ENCODE measurements at regions not wholly inside any gene's neighbourhood (a gene's known extent, or its start where the extent isn't known, plus 50 kb on each side); places are given as distances from the start of the nearest gene placed in this dataset.
"Not testable (repeated sequence)": the region's sequence is repeated elsewhere in the genome, so short reads cannot be mapped to it uniquely, and the experiment has no call there.

DNA sequence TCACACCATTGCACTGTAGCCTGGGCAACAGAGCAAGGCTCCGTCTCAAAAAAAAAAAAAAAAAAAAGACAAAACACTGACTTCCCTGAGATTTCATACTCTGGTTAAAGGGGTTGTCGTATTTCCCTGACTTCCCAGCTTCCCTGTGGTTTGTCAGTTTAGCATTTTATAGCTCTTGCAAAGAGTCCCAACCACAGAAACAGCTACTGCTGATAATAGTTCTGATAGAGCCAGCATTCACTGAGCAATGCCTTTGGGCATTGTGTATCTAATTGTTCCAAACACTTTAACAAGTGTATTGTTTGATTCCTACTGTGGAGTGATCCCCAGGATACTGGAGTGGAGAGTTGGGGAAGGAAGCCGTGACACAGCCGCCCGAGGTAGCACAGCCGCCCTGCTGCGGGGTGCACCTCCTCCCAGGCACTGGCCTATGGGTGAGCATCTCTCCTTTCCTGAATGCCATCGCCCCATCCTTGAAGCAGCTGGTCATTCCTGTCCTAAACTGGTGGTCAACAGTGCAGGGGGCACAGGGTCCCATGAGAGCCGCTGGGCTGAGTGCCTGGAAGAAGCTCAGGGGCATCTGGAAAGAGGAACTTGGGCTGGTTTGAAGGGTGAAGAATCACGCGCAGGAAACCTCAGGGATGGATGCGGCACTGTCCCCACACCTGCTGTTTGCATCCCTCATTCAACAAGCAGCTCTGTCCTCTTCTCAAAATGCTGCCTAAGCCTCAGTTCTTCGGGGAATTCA is 81.0 kb upstream of the TMEM18 start:
- no peak overlapping the region for H3K4me3 Mint-ChIP-seq
- H3K27ac Mint-ChIP-seq: no peak overlapping the region
- H3K36me3 Mint-ChIP-seq (ENCODE audit: low read depth): no peaks in the 10 kb centered on the region
- peaks cover 2% of the 10 kb centered on the region for H3K4me1 Mint-ChIP-seq
- peaks cover 13% of the 10 kb centered on the region for H3K27me3 Mint-ChIP-seq
- ChIA-PET CTCF (no interaction called here), POLR2A (no interaction called here)
- no peak for DNase-seq
- H3K9me3 Mint-ChIP-seq: no peaks in the 10 kb centered on the region

DNA sequence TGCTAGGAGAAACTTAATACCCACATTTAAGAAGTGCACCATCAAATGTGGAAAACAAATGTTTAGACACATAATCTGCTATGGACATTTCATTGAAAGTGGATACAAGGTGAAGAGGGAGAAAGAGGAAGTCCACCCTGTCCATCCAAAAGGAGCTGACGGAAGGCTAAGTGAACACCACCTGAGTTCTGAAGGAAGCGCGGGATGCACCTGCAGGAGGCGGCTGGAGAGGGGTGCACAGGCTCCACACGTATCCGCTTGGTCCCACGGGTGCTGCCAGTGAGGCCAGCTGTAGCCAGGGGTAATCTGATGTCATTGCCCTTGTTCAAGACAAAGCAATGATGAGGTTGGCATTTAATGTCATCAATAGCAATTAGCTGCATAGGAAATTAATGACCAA is 75.9 kb upstream of the TMEM18 start:
- no peaks in the 10 kb centered on the region for H3K36me3 Mint-ChIP-seq (ENCODE audit: low read depth)
- ChIA-PET CTCF (no interaction called here), POLR2A (no interaction called here)
- H3K9me3 Mint-ChIP-seq: no peaks in the 10 kb centered on the region
- no peak overlapping the region for H3K27ac Mint-ChIP-seq
- peaks cover 11% of the 10 kb centered on the region for H3K27me3 Mint-ChIP-seq
- no peaks in the 10 kb centered on the region for H3K4me1 Mint-ChIP-seq
- H3K4me3 Mint-ChIP-seq: no peak overlapping the region
- DNase-seq: no peak

DNA sequence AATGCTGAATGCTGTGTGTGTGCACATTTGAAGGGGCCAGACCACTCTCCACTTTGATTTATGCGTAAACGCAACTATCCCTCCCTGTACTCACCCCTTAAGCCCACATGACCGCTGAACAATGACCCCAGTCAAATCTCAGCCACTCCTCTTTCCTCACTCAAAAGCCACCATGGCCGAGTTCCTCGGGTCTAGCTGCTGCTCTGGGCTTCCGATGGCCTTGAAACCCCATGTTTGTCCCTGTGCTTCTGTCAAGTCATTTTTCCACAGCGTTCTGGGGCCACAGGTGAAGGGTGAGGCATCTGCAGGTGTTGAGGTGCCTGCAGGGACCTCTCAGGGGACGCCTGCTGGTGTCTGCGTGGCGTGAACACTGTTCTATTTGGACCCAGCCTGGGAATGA is 74.3 kb upstream of the TMEM18 start:
- H3K4me3 Mint-ChIP-seq: no peak overlapping the region
- H3K9me3 Mint-ChIP-seq: no peaks in the 10 kb centered on the region
- H3K27ac Mint-ChIP-seq: no peak overlapping the region
- peaks cover 7% of the 10 kb centered on the region for H3K27me3 Mint-ChIP-seq
- H3K36me3 Mint-ChIP-seq (ENCODE audit: low read depth): no peaks in the 10 kb centered on the region
- no peaks in the 10 kb centered on the region for H3K4me1 Mint-ChIP-seq
- DNase-seq: no peak
- POLR2A ChIA-PET: no interaction called here
- CTCF ChIA-PET: no interaction called here

GRCh38 chr2:750628-751027 is 73.4 kb upstream of the TMEM18 start:
- Mint-ChIP-seq H3K4me1 (no peaks in the 10 kb centered on the region), H3K9me3 (no peaks in the 10 kb centered on the region), H3K27ac (no peak overlapping the region), H3K4me3 (no peak overlapping the region), H3K27me3 (peaks cover 8% of the 10 kb centered on the region), H3K36me3 (ENCODE audit: low read depth) (no peaks in the 10 kb centered on the region)
- POLR2A ChIA-PET: no interaction called here
- no peak for DNase-seq
- CTCF ChIA-PET: no interaction called here

DNA sequence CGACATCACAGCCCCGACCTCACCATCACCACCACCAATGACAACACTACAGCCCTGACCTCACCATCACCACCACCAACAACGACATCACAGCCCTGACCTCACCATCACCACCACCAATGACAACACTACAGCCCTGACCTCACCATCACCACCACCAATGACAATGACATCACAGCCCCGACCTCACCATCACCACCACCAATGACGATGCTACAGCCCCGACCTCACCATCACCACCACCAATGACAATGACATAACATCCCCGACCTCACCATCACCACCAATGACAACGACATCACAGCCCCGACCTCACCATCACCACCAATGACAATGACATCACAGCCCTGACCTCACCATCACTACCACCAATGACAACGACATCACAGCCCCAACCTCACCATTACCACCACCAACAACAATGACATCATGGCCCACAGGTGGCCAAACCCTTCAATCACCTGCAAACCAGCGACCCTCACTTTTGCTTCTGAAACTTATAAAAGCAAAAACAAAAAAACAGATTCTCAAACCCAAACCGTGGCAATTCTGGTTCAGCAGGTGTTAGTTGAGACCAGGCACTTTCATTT is 70.7 kb upstream of the TMEM18 start:
- CTCF ChIA-PET: no interaction called here
- no peak overlapping the region for H3K27ac Mint-ChIP-seq
- H3K4me1 Mint-ChIP-seq: no peaks in the 10 kb centered on the region
- H3K27me3 Mint-ChIP-seq: peaks cover 18% of the 10 kb centered on the region
- H3K9me3 Mint-ChIP-seq: no peaks in the 10 kb centered on the region
- DNase-seq: no peak
- H3K36me3 Mint-ChIP-seq (ENCODE audit: low read depth): no peaks in the 10 kb centered on the region
- H3K4me3 Mint-ChIP-seq: no peak overlapping the region
- POLR2A ChIA-PET: no interaction called here

DNA sequence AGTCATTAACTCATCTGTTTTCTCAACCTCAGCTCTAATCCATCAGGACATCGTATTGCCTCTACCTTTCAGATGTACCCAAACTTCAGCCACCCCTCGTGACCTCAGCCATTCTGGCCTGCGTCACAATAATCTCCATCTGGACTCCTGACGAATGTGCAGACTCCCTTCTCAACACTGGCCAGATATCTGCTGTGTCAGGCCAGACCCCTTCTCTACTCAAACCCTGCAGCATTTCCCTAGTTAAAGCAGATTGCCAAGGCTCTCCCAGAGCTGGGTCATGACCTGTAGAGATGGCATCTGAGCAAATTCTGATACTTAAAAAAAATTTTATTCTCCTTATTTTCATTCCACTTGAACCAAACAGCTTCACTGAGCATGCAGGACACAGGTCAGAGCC is 69.5 kb upstream of the TMEM18 start:
- Mint-ChIP-seq H3K27ac (no peak overlapping the region), H3K36me3 (ENCODE audit: low read depth) (no peaks in the 10 kb centered on the region), H3K4me3 (no peak overlapping the region), H3K27me3 (peaks cover 28% of the 10 kb centered on the region), H3K9me3 (no peaks in the 10 kb centered on the region), H3K4me1 (no peaks in the 10 kb centered on the region)
- POLR2A ChIA-PET: no interaction called here
- no peak for DNase-seq
- CTCF ChIA-PET: no interaction called here

DNA sequence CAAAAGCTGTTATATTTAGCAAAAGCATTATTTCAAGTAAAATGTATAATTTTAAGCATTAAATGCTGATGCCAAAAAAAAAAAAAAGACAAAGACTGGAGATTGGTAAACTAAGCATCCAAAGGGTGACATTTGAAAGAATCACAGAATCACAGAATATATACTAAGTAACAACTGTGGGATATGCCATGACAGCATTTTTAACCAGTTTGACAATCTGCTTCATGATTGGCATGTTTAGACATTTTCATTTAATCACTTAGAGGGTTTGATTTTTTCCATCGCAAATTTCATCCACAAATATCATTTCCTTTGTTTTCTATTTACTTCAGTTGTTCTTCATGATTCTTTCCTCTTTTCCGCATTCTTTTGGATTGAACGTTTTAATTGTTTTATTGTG is 66.9 kb upstream of the TMEM18 start:
- Mint-ChIP-seq H3K36me3 (ENCODE audit: low read depth) (no peaks in the 10 kb centered on the region), H3K4me1 (peaks cover 8% of the 10 kb centered on the region), H3K27ac (no peak overlapping the region), H3K4me3 (no peak overlapping the region), H3K27me3 (peaks cover 42% of the 10 kb centered on the region), H3K9me3 (no peaks in the 10 kb centered on the region)
- CTCF ChIA-PET: no interaction called here
- POLR2A ChIA-PET: no interaction called here
- DNase-seq: no peak

DNA sequence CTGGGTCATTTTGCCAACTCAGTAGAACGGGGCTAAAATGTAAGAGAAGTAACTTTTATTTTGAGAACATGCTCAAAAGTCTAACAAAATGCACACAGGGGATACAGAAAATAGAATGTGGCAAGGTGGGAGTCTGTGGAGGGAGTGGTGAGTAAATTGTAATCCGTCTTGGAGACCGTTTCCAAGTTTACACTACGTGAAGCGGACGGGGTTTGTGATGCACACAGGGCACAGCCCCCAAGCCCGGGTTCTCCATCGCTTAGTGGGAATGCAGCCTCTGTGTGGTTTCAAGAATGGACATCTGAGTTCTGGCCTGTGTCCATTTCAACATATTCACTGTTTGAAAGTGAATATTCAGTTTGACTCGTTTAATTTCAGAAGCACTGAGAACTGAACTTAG is 65.0 kb upstream of the TMEM18 start:
- POLR2A ChIA-PET: no interaction called here
- Mint-ChIP-seq H3K4me1 (peaks cover 8% of the 10 kb centered on the region), H3K27me3 (peaks cover 44% of the 10 kb centered on the region), H3K27ac (no peak overlapping the region), H3K36me3 (ENCODE audit: low read depth) (no peaks in the 10 kb centered on the region), H3K9me3 (no peaks in the 10 kb centered on the region), H3K4me3 (no peak overlapping the region)
- CTCF ChIA-PET: no interaction called here
- DNase-seq: no peak

- DNase-seq: no peak
- H3K36me3 Mint-ChIP-seq (ENCODE audit: low read depth): no peaks in the 10 kb centered on the region
- CTCF ChIA-PET: no interaction called here
- POLR2A ChIA-PET: no interaction called here
- H3K4me1 Mint-ChIP-seq: peaks cover 8% of the 10 kb centered on the region
- peaks cover 43% of the 10 kb centered on the region for H3K27me3 Mint-ChIP-seq
- H3K4me3 Mint-ChIP-seq: no peak overlapping the region
- no peak overlapping the region for H3K27ac Mint-ChIP-seq
- H3K9me3 Mint-ChIP-seq: no peaks in the 10 kb centered on the region
These were observed 63.9 kb upstream of the TMEM18 start for GRCh38 chr2:741195-741496.

- H3K4me1 Mint-ChIP-seq; POLR2A ChIA-PET; H3K9me3 Mint-ChIP-seq; H3K27ac Mint-ChIP-seq; H3K36me3 Mint-ChIP-seq (ENCODE audit: low read depth): not testable (repeated sequence)
- peak overlapping the region; percentile 68 for H3K4me3 Mint-ChIP-seq
- H3K27me3 Mint-ChIP-seq: peaks cover 41% of the 10 kb centered on the region
- DNase-seq: peak; percentile 37
- CTCF ChIA-PET: interaction anchor here (0.6 to 1.1 kb wide), 5 partner anchors 9 to 476 kb away, joined by 3 to 7 read pairs (median 4); no protein-coding TSS in a partner anchor
These were observed 63.4 kb upstream of the TMEM18 start for GRCh38 chr2:740322-741194.

- not testable (repeated sequence) for H3K36me3 Mint-ChIP-seq (ENCODE audit: low read depth); H3K9me3 Mint-ChIP-seq; H3K4me1 Mint-ChIP-seq; H3K27ac Mint-ChIP-seq; DNase-seq
- peaks cover 38% of the 10 kb centered on the region for H3K27me3 Mint-ChIP-seq
- peak overlapping the region; percentile 62 for H3K4me3 Mint-ChIP-seq
- ChIA-PET CTCF (interaction anchor here (0.7 to 1.1 kb wide), 4 partner anchors 9 to 477 kb away, joined by 3 to 5 read pairs (median 4); no protein-coding TSS in a partner anchor), POLR2A (interaction anchor here (0.6 kb wide), 1 partner anchor 807 kb away, joined by 3 read pairs; no protein-coding TSS in a partner anchor)
These were observed 62.7 kb upstream of the TMEM18 start for GRCh38 chr2:739864-740321.

- Mint-ChIP-seq H3K4me1 (peaks cover 8% of the 10 kb centered on the region), H3K27ac (no peak overlapping the region), H3K9me3 (no peaks in the 10 kb centered on the region), H3K36me3 (ENCODE audit: low read depth) (no peaks in the 10 kb centered on the region), H3K4me3 (no peak overlapping the region), H3K27me3 (peaks cover 19% of the 10 kb centered on the region)
- no peak for DNase-seq
- ChIA-PET POLR2A (no interaction called here), CTCF (no interaction called here)
These were observed 59.7 kb upstream of the TMEM18 start for GRCh38 chr2:736939-737338.

DNA sequence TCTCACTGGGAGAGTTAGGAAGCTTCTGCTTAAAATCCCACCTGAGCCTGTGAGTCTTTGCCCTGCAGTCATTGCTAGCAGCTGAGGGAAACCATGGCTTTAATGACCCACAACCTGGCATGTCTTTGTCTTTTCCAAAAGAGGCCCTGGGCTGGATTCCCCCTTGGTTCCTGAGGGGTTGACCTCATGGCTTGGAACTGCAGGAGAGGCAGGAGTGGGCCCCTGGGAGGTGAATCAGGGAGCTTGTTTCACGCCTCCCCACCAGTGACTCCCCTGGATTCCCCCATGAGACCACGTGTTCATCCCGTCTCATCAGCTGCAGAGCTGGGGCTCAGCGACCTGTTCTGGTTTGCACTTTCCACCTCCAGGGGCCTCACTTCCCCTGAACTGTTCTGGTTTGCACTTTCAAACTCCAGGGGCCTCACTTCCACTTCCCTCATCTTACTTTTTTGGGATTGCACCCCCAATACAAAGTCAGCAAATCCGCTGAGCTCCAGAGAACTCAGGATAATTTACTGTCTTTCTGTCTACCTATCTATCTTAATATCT is 58.5 kb upstream of the TMEM18 start:
- Mint-ChIP-seq H3K36me3 (ENCODE audit: low read depth) (no peaks in the 10 kb centered on the region), H3K27ac (no peak overlapping the region), H3K4me1 (peaks cover 6% of the 10 kb centered on the region), H3K4me3 (no peak overlapping the region), H3K9me3 (no peaks in the 10 kb centered on the region), H3K27me3 (peaks cover 9% of the 10 kb centered on the region)
- ChIA-PET POLR2A (no interaction called here), CTCF (interaction anchor here (1.1 kb wide), 1 partner anchor 14 kb away, joined by 3 read pairs; no protein-coding TSS in a partner anchor)
- DNase-seq: no peak
